H1 (cell line): ENCODE measurements at regions not wholly inside any gene's neighbourhood (a gene's known extent, or its start where the extent isn't known, plus 50 kb on each side); places are given as distances from the start of the nearest gene placed in this dataset.

Experiments used
- CTCF ChIA-PET: fragments of 300-600 bp; sonication (Branson Sonifier 250); formaldehyde crosslinking; loops from one replicate; lab custom pipeline; 2021; ENCODE audit not compliant: partially characterized antibody; lab: Charles Lee
- POLR2A ChIA-PET: fragments of 300-600 bp; sonication (Branson Sonifier 250); formaldehyde crosslinking; loops from one replicate; lab custom pipeline; 2021; ENCODE audit warnings: inconsistent platforms; ENCODE audit not compliant: partially characterized antibody; lab: Charles Lee
- DNase-seq, 2 experiments: peaks; one replicate each; pipeline versions ENCODE4 v3.0.0 to v3.0.0-alpha.2; 2010 to 2022; ENCODE audit warnings: low spot score in 2 of 2, low read depth in 1 of 2, mixed read lengths in 1 of 2
- FAIRE-seq: peaks from 2 replicates; lab custom pipeline; 2011; peaks lifted over from hg19 to GRCh38; lab: Jason Lieb, UNC
- H2AFZ ChIP-seq: 2 replicates; pipeline ENCODE4 v1.8.1; 2012; ENCODE audit warnings: low read length, inconsistent platforms
- H2AK5ac ChIP-seq: 2 replicates; pipeline ENCODE4 v1.6.1; 2013; ENCODE audit warnings: low read depth, low read length
- H2BK120ac ChIP-seq: replicated peaks from 2 replicates; pipeline ENCODE3; 2013; ENCODE audit warnings: low read depth, low read length, inconsistent platforms
- H2BK12ac ChIP-seq: 2 replicates; pipeline ENCODE4 v1.6.1; 2013; ENCODE audit warnings: low read depth, low read length
- H2BK15ac ChIP-seq: 2 replicates; pipeline ENCODE4 v1.6.1; 2013; ENCODE audit warnings: low read length
- H2BK20ac ChIP-seq: 2 replicates; pipeline ENCODE4 v1.6.1; 2013; ENCODE audit warnings: low read length
- H2BK5ac ChIP-seq: 2 replicates; pipeline ENCODE4 v1.6.1; 2013; ENCODE audit warnings: low read depth, low read length
- H3K14ac ChIP-seq: 2 replicates; pipeline ENCODE4 v1.6.1; 2013; ENCODE audit warnings: inconsistent platforms; ENCODE audit not compliant: insufficient read length
- H3K18ac ChIP-seq: 2 replicates; pipeline ENCODE4 v1.6.1; 2013; ENCODE audit warnings: low read length; ENCODE audit errors: extremely low read depth
- H3K23ac ChIP-seq: 2 replicates; pipeline ENCODE4 v1.6.1; 2013; ENCODE audit warnings: inconsistent platforms; ENCODE audit not compliant: insufficient read length
- H3K23me2 ChIP-seq: 2 replicates; pipeline ENCODE4 v1.6.1; 2013; ENCODE audit warnings: low read depth, low read length
- H3K27ac ChIP-seq: 2 replicates; pipeline ENCODE4 v1.6.1; 2011; ENCODE audit warnings: low read depth, low read length, inconsistent platforms
- H3K27me3 ChIP-seq, 4 experiments: replicated peaks in 1 of 4; 1 replicate in 1 of 4; 2 replicates in 3 of 4; pipeline versions ENCODE4 v1.6.1 to v1.8.1; 2011 to 2013; ENCODE audit warnings: low read length in 3 of 4, mild to moderate bottlenecking in 3 of 4, inconsistent platforms in 2 of 4, mixed read lengths in 2 of 4, moderate library complexity in 1 of 4; ENCODE audit not compliant: control insufficient read depth in 3 of 4, insufficient read depth in 3 of 4; ENCODE audit errors: extremely low read depth in 1 of 4
- H3K36me3 ChIP-seq, 4 experiments: 2 replicates each; pipeline versions ENCODE4 v1.6.1 to v1.8.1; 2011 to 2013; ENCODE audit warnings: mild to moderate bottlenecking in 4 of 4, low read length in 3 of 4, moderate library complexity in 2 of 4, control low read depth in 1 of 4, inconsistent platforms in 1 of 4; ENCODE audit not compliant: insufficient read depth in 4 of 4, control insufficient read depth in 2 of 4
- H3K4ac ChIP-seq: replicated peaks from 2 replicates; pipeline ENCODE3; 2013; ENCODE audit warnings: low read length, low read depth, mixed read lengths, inconsistent platforms; ENCODE audit not compliant: insufficient read length
- H3K4me1 ChIP-seq, 4 experiments: replicated peaks in 1 of 4; 1 replicate in 1 of 4; 2 replicates in 3 of 4; pipeline versions ENCODE4 v1.6.1 to v1.8.1; 2011 to 2013; ENCODE audit warnings: low read length in 3 of 4, inconsistent platforms in 2 of 4, mixed read lengths in 1 of 4; ENCODE audit not compliant: insufficient read depth in 4 of 4, control insufficient read depth in 3 of 4
- H3K4me2 ChIP-seq, 2 experiments: 2 replicates each; pipeline versions ENCODE4 v1.6.1 to v1.8.1; 2011 to 2013; ENCODE audit warnings: low read depth in 2 of 2, low read length in 2 of 2, control low read depth in 1 of 2, inconsistent platforms in 1 of 2, mild to moderate bottlenecking in 1 of 2; ENCODE audit not compliant: insufficient read depth in 1 of 2
- H3K4me3 ChIP-seq, 4 experiments: fragments of 200-600, 300-600 bp in 1 of 4; sonication (generic), shearing (Covaris generic), sonication (Bioruptor Twin) in 1 of 4; 2 replicates each; pipeline versions ENCODE4 v1.5.1 to v1.8.1; 2011 to 2016; ENCODE audit warnings: low read length in 4 of 4, low read depth in 3 of 4, control low read depth in 2 of 4, inconsistent platforms in 2 of 4, mild to moderate bottlenecking in 2 of 4, mixed read lengths in 1 of 4, moderate library complexity in 1 of 4; ENCODE audit not compliant: insufficient read depth in 2 of 4; ENCODE audit errors: extremely low read depth in 1 of 4
- H3K56ac ChIP-seq: replicated peaks from 2 replicates; pipeline ENCODE3; 2013; ENCODE audit warnings: low read depth, mild to moderate bottlenecking, mixed read lengths, low read length, inconsistent platforms; ENCODE audit not compliant: insufficient read length
- H3K79me1 ChIP-seq: 2 replicates; pipeline ENCODE4 v1.6.1; 2013; ENCODE audit warnings: low read depth, low read length, control low read depth
- H3K79me2 ChIP-seq, 2 experiments: 2 replicates each; pipeline versions ENCODE4 v1.6.1 to v1.8.1; 2012 to 2013; ENCODE audit warnings: low read length in 2 of 2, mild to moderate bottlenecking in 2 of 2, inconsistent platforms in 1 of 2; ENCODE audit not compliant: insufficient read depth in 2 of 2, control insufficient read depth in 1 of 2
- H3K9ac ChIP-seq, 4 experiments: replicated peaks in 1 of 4; 1 replicate in 1 of 4; 2 replicates in 3 of 4; pipeline versions ENCODE4 v1.6.1 to v1.8.1; 2011 to 2013; ENCODE audit warnings: low read depth in 3 of 4, low read length in 3 of 4, control low read depth in 2 of 4, mild to moderate bottlenecking in 2 of 4, moderate library complexity in 2 of 4, inconsistent platforms in 1 of 4; ENCODE audit errors: extremely low read depth in 1 of 4
- H3K9me3 ChIP-seq, 2 experiments: 2 replicates each; pipeline versions ENCODE4 v1.6.1 to v1.8.1; 2012 to 2013; ENCODE audit warnings: mild to moderate bottlenecking in 2 of 2, moderate library complexity in 2 of 2, control low read depth in 1 of 2, inconsistent platforms in 1 of 2, low read depth in 1 of 2, low read length in 1 of 2, mixed read lengths in 1 of 2; ENCODE audit not compliant: insufficient read depth in 2 of 2
- H4K20me1 ChIP-seq, 2 experiments: replicated peaks in 1 of 2; 2 replicates each; pipeline versions ENCODE3 to v1.8.1; 2011 to 2013; ENCODE audit warnings: inconsistent platforms in 2 of 2, low read length in 2 of 2, mild to moderate bottlenecking in 1 of 2; ENCODE audit not compliant: insufficient read depth in 2 of 2, control insufficient read depth in 1 of 2
- H4K5ac ChIP-seq: 2 replicates; pipeline ENCODE4 v1.6.1; 2013; ENCODE audit warnings: low read length, low read depth, mixed read lengths, inconsistent platforms; ENCODE audit not compliant: insufficient read length
- H4K8ac ChIP-seq: 2 replicates; pipeline ENCODE4 v1.8.0; 2013; ENCODE audit warnings: mild to moderate bottlenecking, moderate library complexity, low read length, inconsistent platforms; ENCODE audit not compliant: insufficient read depth; ENCODE audit errors: extremely low read depth
- H4K91ac ChIP-seq: replicated peaks from 2 replicates; pipeline ENCODE3; 2013; ENCODE audit warnings: low read length, mixed read lengths, inconsistent platforms; ENCODE audit not compliant: insufficient read length
- GTF2F1 ChIP-seq: IDR thresholded peaks from 2 replicates; pipeline ENCODE4 v1.6.1; 2012; ENCODE audit warnings: low read depth, low read length, improper control_type of control experiment, borderline replicate concordance
- JUND ChIP-seq: IDR thresholded peaks from 2 replicates; pipeline ENCODE4 v1.6.1; 2011; ENCODE audit warnings: mild to moderate bottlenecking, improper control_type of control experiment, low read length
- MAFK ChIP-seq: IDR thresholded peaks from 2 replicates; pipeline ENCODE4 v1.6.1; 2012; ENCODE audit warnings: low read depth, mild to moderate bottlenecking, improper control_type of control experiment, low read length
- POLR2AphosphoS5 ChIP-seq: IDR thresholded peaks from 2 replicates; pipeline ENCODE4 v1.6.1; 2011; ENCODE audit warnings: low read depth, low read length
- RBBP5 ChIP-seq: IDR thresholded peaks from 2 replicates; pipeline ENCODE4 v1.7.1; 2012; ENCODE audit warnings: low read depth, mild to moderate bottlenecking, inconsistent platforms, low read length, moderate library complexity, borderline replicate concordance
- RFX5 ChIP-seq: IDR thresholded peaks from 2 replicates; pipeline ENCODE4 v1.6.1; 2011; ENCODE audit warnings: low read depth, low read length, improper control_type of control experiment, borderline replicate concordance
- SIRT6 ChIP-seq: IDR thresholded peaks from one replicate; pipeline ENCODE4 v1.7.1; 2012; ENCODE audit warnings: low read length, inconsistent platforms
- SP2 ChIP-seq: IDR thresholded peaks from 2 replicates; pipeline ENCODE4 v1.6.1; 2012; ENCODE audit warnings: mild to moderate bottlenecking, low read length, inconsistent platforms
- SP4 ChIP-seq: IDR thresholded peaks from 2 replicates; pipeline ENCODE4 v1.6.1; 2012; ENCODE audit warnings: low read length, inconsistent platforms
- SUZ12 ChIP-seq: fragments of 200-600 bp; sonication (generic); IDR thresholded peaks from 2 replicates; pipeline ENCODE4 v1.6.1; 2012; ENCODE audit warnings: mild to moderate bottlenecking, inconsistent platforms, low read length, moderate library complexity, mixed read lengths
- TCF12 ChIP-seq: IDR thresholded peaks from 2 replicates; pipeline ENCODE4 v1.6.1; 2011; ENCODE audit warnings: low read depth, mild to moderate bottlenecking, low read length
- YY1 ChIP-seq: IDR thresholded peaks from 2 replicates; pipeline ENCODE4 v1.6.1; 2011; ENCODE audit warnings: low read depth, mild to moderate bottlenecking, low read length
- WGBS, 2 experiments: shearing (Covaris generic) in 1 of 2; methylation state at CpG; one replicate each; pipeline versions ENCODE4 v1.1.6 to v1.1.7; 2013 to 2015; ENCODE audit warnings: low lambda C conversion rate in 2 of 2, mixed read lengths in 2 of 2, inconsistent platforms in 1 of 2, low coverage in 1 of 2, missing lambda C conversion rate in 1 of 2; ENCODE audit not compliant: insufficient replicate concordance in 2 of 2, insufficient coverage in 1 of 2, insufficient read length in 1 of 2; ENCODE audit errors: extremely low coverage in 1 of 2, missing lambda C conversion rate in 1 of 2; 5-methylcytosine and 5-hydroxymethylcytosine counted together

DNA sequence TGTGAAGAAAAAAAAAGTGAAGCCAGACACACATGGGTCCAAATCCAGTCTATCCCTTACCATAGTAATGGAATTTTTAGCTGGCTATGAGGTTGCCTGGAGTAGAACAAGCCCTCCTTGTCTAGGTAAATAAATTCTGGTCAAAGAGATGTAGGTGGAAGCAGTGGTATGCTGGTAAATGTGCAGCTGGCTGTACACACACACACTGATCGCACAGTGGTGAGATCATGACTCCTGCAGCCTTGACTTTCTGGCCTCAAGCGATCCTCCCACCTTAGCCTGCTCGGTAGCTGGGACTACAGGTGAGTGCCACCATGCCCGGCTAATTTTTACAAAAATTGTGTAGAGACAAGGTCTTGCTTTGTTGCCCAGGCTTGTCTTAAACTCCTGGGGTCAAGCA lies 90.5 kb upstream of the FBXO11 start:
- H2BK15ac ChIP-seq = no peak overlapping the region
- no peaks in the 10 kb centered on the region for H3K27me3 ChIP-seq
- H2AK5ac ChIP-seq = no peak overlapping the region
- H4K91ac ChIP-seq = no peak overlapping the region
- H4K20me1 ChIP-seq = no peaks in the 10 kb centered on the region
- no peaks in the 10 kb centered on the region for H3K4me1 ChIP-seq
- no peak overlapping the region for H2BK20ac ChIP-seq
- H3K23ac ChIP-seq = no peak overlapping the region
- no peak overlapping the region for H2BK5ac ChIP-seq
- H2AFZ ChIP-seq = no peak overlapping the region; the same call in 1 of the 2 replicates
- no peak overlapping the region for H3K9ac ChIP-seq
- no peaks in the 10 kb centered on the region for H3K36me3 ChIP-seq
- H3K27ac ChIP-seq = no peak overlapping the region
- no peak overlapping the region for H3K4me3 ChIP-seq
- no peak for DNase-seq
- 91% methylated on average over 4 of the region's 4 CpGs; no CpG with 5 or more reads in 1 of the 2 experiments for WGBS, 2 experiments
- H3K56ac ChIP-seq = no peak overlapping the region
- TF ChIP-seq GTF2F1 = no peak
- TF ChIP-seq JUND = no peak
- TF ChIP-seq RBBP5 = no peak
- TF ChIP-seq SP4 = no peak
- no peak for TF ChIP-seq MAFK
- no peak for TF ChIP-seq SUZ12
- TF ChIP-seq TCF12 = no peak
- TF ChIP-seq RFX5 = no peak
- TF ChIP-seq SP2 = no peak
- TF ChIP-seq POLR2AphosphoS5 = no peak
- TF ChIP-seq SIRT6 = no peak
- no peak for TF ChIP-seq YY1
- FAIRE-seq = no peak
- no peaks in the 10 kb centered on the region for H3K9me3 ChIP-seq
- no peak overlapping the region for H3K4ac ChIP-seq
- no peak overlapping the region for H3K4me2 ChIP-seq
- no peak overlapping the region for H4K5ac ChIP-seq
- ChIA-PET POLR2A (no interaction called here), CTCF (interaction anchor here (1.2 to 1.3 kb wide), 2 partner anchors 15 to 27 kb away, joined by 3 to 4 read pairs; no protein-coding TSS in a partner anchor)
- no peaks in the 10 kb centered on the region for H3K79me1 ChIP-seq
- H3K23me2 ChIP-seq = no peaks in the 10 kb centered on the region
- H2BK120ac ChIP-seq = no peak overlapping the region
- H3K14ac ChIP-seq = no peak overlapping the region
- H4K8ac ChIP-seq = no peak overlapping the region
- H3K18ac ChIP-seq = no peak overlapping the region
- no peak overlapping the region for H2BK12ac ChIP-seq
- H3K79me2 ChIP-seq = no peaks in the 10 kb centered on the region
